Dendritic cell treated with granulocyte-macrophage colony-stimulating factor and Interleukin-4, amounts not matched to agents 40 ng/mL and 50 ng/mL, for 4 days (primary cell): ENCODE measurements at regions not wholly inside any gene's neighbourhood (a gene's known extent, or its start where the extent isn't known, plus 50 kb on each side); places are given as distances from the start of the nearest gene placed in this dataset.
"Not testable (repeated sequence)": the region's sequence is repeated elsewhere in the genome, so short reads cannot be mapped to it uniquely, and the experiment has no call there.

Experiments
- H3K27ac Mint-ChIP-seq: one replicate; pipeline ENCODE4 v1.8.0; 2022; ENCODE audit warnings: mild to moderate bottlenecking, mixed read lengths
- H3K27me3 Mint-ChIP-seq: one replicate; pipeline ENCODE4 v1.8.0; 2022; ENCODE audit warnings: mild to moderate bottlenecking, mixed read lengths
- H3K36me3 Mint-ChIP-seq: one replicate; pipeline ENCODE4 v1.8.0; 2022; ENCODE audit warnings: low read depth, mixed read lengths
- H3K4me1 Mint-ChIP-seq: one replicate; pipeline ENCODE4 v1.8.0; 2022; ENCODE audit warnings: low read depth, mixed read lengths
- H3K4me3 Mint-ChIP-seq: one replicate; pipeline ENCODE4 v1.8.0; 2022; ENCODE audit warnings: mild to moderate bottlenecking, moderate library complexity, mixed read lengths
- H3K9me3 Mint-ChIP-seq: one replicate; pipeline ENCODE4 v1.8.0; 2022; ENCODE audit warnings: mixed read lengths
- intact Hi-C: fragments of 100-400 bp; cut with micrococcal nuclease; formaldehyde crosslinking; loops from one replicate; pipeline ENCODE4 v1.15.0; 2022

GRCh38 chr4:22609951-22610525 is 82.7 kb upstream of the GBA3 start:
- H3K4me3 Mint-ChIP-seq, H3K4me1 Mint-ChIP-seq, H3K36me3 Mint-ChIP-seq, H3K9me3 Mint-ChIP-seq, H3K27ac Mint-ChIP-seq, H3K27me3 Mint-ChIP-seq, intact Hi-C loops: not testable (repeated sequence)

GRCh38 chr4:22614114-22614513 is 78.6 kb upstream of the GBA3 start:
- H3K36me3 Mint-ChIP-seq: no peaks in the 10 kb centered on the region
- intact Hi-C loops: no loop called here
- no peaks in the 10 kb centered on the region for H3K9me3 Mint-ChIP-seq
- no peak overlapping the region for H3K27ac Mint-ChIP-seq
- peaks cover 1% of the 10 kb centered on the region for H3K27me3 Mint-ChIP-seq
- H3K4me1 Mint-ChIP-seq: no peaks in the 10 kb centered on the region
- H3K4me3 Mint-ChIP-seq: no peak overlapping the region

- Mint-ChIP-seq H3K36me3 (no peaks in the 10 kb centered on the region), H3K4me3 (no peak overlapping the region), H3K4me1 (no peaks in the 10 kb centered on the region), H3K27ac (no peak overlapping the region), H3K9me3 (no peaks in the 10 kb centered on the region), H3K27me3 (peaks cover 1% of the 10 kb centered on the region)
- intact Hi-C loops: no loop called here
Observed at GRCh38 chr4:22616516-22616915, 76.2 kb upstream of the GBA3 start.

- intact Hi-C loops, H3K27me3 Mint-ChIP-seq, H3K36me3 Mint-ChIP-seq, H3K4me1 Mint-ChIP-seq, H3K27ac Mint-ChIP-seq, H3K4me3 Mint-ChIP-seq, H3K9me3 Mint-ChIP-seq: not testable (repeated sequence)
Observed at GRCh38 chr4:22620144-22620543, 72.6 kb upstream of the GBA3 start.

GRCh38 chr4:22621970-22622369 is 70.8 kb upstream of the GBA3 start:
- H3K4me3 Mint-ChIP-seq, H3K27me3 Mint-ChIP-seq, H3K9me3 Mint-ChIP-seq, H3K36me3 Mint-ChIP-seq, intact Hi-C loops, H3K27ac Mint-ChIP-seq, H3K4me1 Mint-ChIP-seq: not testable (repeated sequence)

GRCh38 chr4:22624002-22624401 is 68.7 kb upstream of the GBA3 start:
- intact Hi-C loops, H3K9me3 Mint-ChIP-seq, H3K36me3 Mint-ChIP-seq, H3K27me3 Mint-ChIP-seq, H3K4me3 Mint-ChIP-seq, H3K4me1 Mint-ChIP-seq, H3K27ac Mint-ChIP-seq: not testable (repeated sequence)

GRCh38 chr4:22625311-22625710 is 67.4 kb upstream of the GBA3 start:
- intact Hi-C loops: no loop called here
- Mint-ChIP-seq H3K27me3 (no peaks in the 10 kb centered on the region), H3K4me3 (no peak overlapping the region), H3K36me3 (no peaks in the 10 kb centered on the region), H3K4me1 (no peaks in the 10 kb centered on the region), H3K27ac (no peak overlapping the region), H3K9me3 (no peaks in the 10 kb centered on the region)

GRCh38 chr4:22627851-22628250 is 64.9 kb upstream of the GBA3 start:
- intact Hi-C loops, H3K9me3 Mint-ChIP-seq, H3K4me1 Mint-ChIP-seq, H3K27me3 Mint-ChIP-seq, H3K27ac Mint-ChIP-seq, H3K4me3 Mint-ChIP-seq, H3K36me3 Mint-ChIP-seq: not testable (repeated sequence)

- intact Hi-C loops, H3K4me1 Mint-ChIP-seq: not testable (repeated sequence)
Observed at GRCh38 chr4:22630161-22630975, 62.4 kb upstream of the GBA3 start.

GRCh38 chr4:22631167-22631566 is 61.6 kb upstream of the GBA3 start:
- H3K4me3 Mint-ChIP-seq, H3K36me3 Mint-ChIP-seq, H3K4me1 Mint-ChIP-seq, H3K27me3 Mint-ChIP-seq, H3K9me3 Mint-ChIP-seq, intact Hi-C loops, H3K27ac Mint-ChIP-seq: not testable (repeated sequence)

More at GRCh38 chr4:22630161-22630975, 62.4 kb upstream of the GBA3 start:
- H3K27ac Mint-ChIP-seq, H3K27me3 Mint-ChIP-seq, H3K4me3 Mint-ChIP-seq, H3K36me3 Mint-ChIP-seq, H3K9me3 Mint-ChIP-seq: not testable (repeated sequence)

- Mint-ChIP-seq H3K27me3 (peaks cover 2% of the 10 kb centered on the region), H3K4me1 (no peaks in the 10 kb centered on the region), H3K27ac (no peak overlapping the region), H3K4me3 (no peak overlapping the region), H3K36me3 (no peaks in the 10 kb centered on the region), H3K9me3 (peaks cover 9% of the 10 kb centered on the region)
- intact Hi-C loops: no loop called here
Observed at GRCh38 chr4:22634541-22635181, 58.1 kb upstream of the GBA3 start.

- intact Hi-C loops, H3K4me3 Mint-ChIP-seq, H3K4me1 Mint-ChIP-seq, H3K9me3 Mint-ChIP-seq, H3K36me3 Mint-ChIP-seq, H3K27ac Mint-ChIP-seq, H3K27me3 Mint-ChIP-seq: not testable (repeated sequence)
Observed at GRCh38 chr4:22635182-22635549, 57.6 kb upstream of the GBA3 start.

- Mint-ChIP-seq H3K4me1 (no peaks in the 10 kb centered on the region), H3K27me3 (peaks cover 2% of the 10 kb centered on the region), H3K36me3 (no peaks in the 10 kb centered on the region), H3K27ac (no peak overlapping the region), H3K9me3 (peaks cover 15% of the 10 kb centered on the region), H3K4me3 (no peak overlapping the region)
- intact Hi-C loops: no loop called here
Observed at GRCh38 chr4:22635692-22636091, 57.0 kb upstream of the GBA3 start.

- Mint-ChIP-seq H3K27ac (no peak overlapping the region), H3K36me3 (no peaks in the 10 kb centered on the region), H3K4me3 (no peak overlapping the region), H3K9me3 (peaks cover 27% of the 10 kb centered on the region), H3K4me1 (no peaks in the 10 kb centered on the region), H3K27me3 (peaks cover 2% of the 10 kb centered on the region)
- intact Hi-C loops: no loop called here
Observed at GRCh38 chr4:22637306-22637705, 55.4 kb upstream of the GBA3 start.
